SK-N-SH (cell line): ENCODE measurements at regions not wholly inside any gene's neighbourhood (a gene's known extent, or its start where the extent isn't known, plus 50 kb on each side); places are given as distances from the start of the nearest gene placed in this dataset.

Experiments
- CTCF ChIA-PET: fragments of 300-600, 350-600 bp; formaldehyde crosslinking; extraction: SDS; loops from one replicate; lab custom pipeline; 2021; lab: Yijun Ruan, JAX
- POLR2A ChIA-PET: fragments of 350-600 bp; sonication (Branson Sonifier 250); formaldehyde crosslinking; extraction: SDS; loops from one replicate; lab custom pipeline; 2020; ENCODE audit warnings: antibody characterized with exemption, inconsistent platforms; lab: Yijun Ruan, JAX
- DNase-seq: peaks from one replicate; pipeline ENCODE4 v3.0.0; 2012
- H2AFZ ChIP-seq: fragments of 200-600 bp; sonication (generic); 2 replicates; pipeline ENCODE4 v1.8.1; 2016; ENCODE audit warnings: antibody characterized with exemption, mild to moderate bottlenecking, low read depth
- H3F3A ChIP-seq: fragments of 200-600 bp; sonication (generic); replicated peaks from 2 replicates; pipeline ENCODE3; 2016; ENCODE audit warnings: antibody characterized with exemption, mild to moderate bottlenecking; ENCODE audit not compliant: insufficient read depth
- H3K27ac ChIP-seq, 2 experiments: fragments of 200-500 bp in 1 of 2; fragments of 200-600 bp in 1 of 2; sonication (Bioruptor generic) in 1 of 2; sonication (generic), shearing (Covaris generic) in 1 of 2; 2 replicates each; pipeline versions ENCODE4 v1.5.1 to v1.6.1; 2014 to 2016; ENCODE audit warnings: low read depth in 2 of 2, inconsistent platforms in 1 of 2, low read length in 1 of 2, mild to moderate bottlenecking in 1 of 2, mixed read lengths in 1 of 2
- H3K27me3 ChIP-seq: fragments of 200-600 bp; sonication (generic), shearing (Covaris generic); 2 replicates; pipeline ENCODE4 v1.6.1; 2016; ENCODE audit warnings: mixed run types; ENCODE audit not compliant: insufficient read depth
- H3K36me3 ChIP-seq, 2 experiments: fragments of 200-500 bp in 1 of 2; fragments of 200-600 bp in 1 of 2; sonication (Bioruptor generic) in 1 of 2; sonication (generic) in 1 of 2; replicated peaks in 1 of 2; 2 replicates each; pipeline versions ENCODE3 to v1.5.1; 2014 to 2016; ENCODE audit warnings: low read length in 1 of 2, mild to moderate bottlenecking in 1 of 2; ENCODE audit not compliant: insufficient read depth in 2 of 2, control insufficient read depth in 1 of 2
- H3K4me1 ChIP-seq, 2 experiments: fragments of 200-500 bp in 1 of 2; fragments of 200-600 bp in 1 of 2; sonication (Bioruptor generic) in 1 of 2; sonication (generic), shearing (Covaris generic) in 1 of 2; 2 replicates each; pipeline versions ENCODE4 v1.5.1 to v1.6.1; 2014 to 2016; ENCODE audit warnings: low read depth in 1 of 2, low read length in 1 of 2, mixed run types in 1 of 2; ENCODE audit not compliant: insufficient read depth in 2 of 2, control insufficient read depth in 1 of 2
- H3K4me2 ChIP-seq: fragments of 200-600 bp; sonication (generic), shearing (Covaris generic); 2 replicates; pipeline ENCODE4 v1.6.1; 2017; ENCODE audit warnings: mixed run types
- H3K4me3 ChIP-seq, 2 experiments: fragments of 200-500 bp in 1 of 2; fragments of 200-600 bp in 1 of 2; sonication (Bioruptor generic) in 1 of 2; sonication (generic), shearing (Covaris generic) in 1 of 2; 2 replicates each; pipeline versions ENCODE4 v1.5.1 to v1.8.1; 2014 to 2016; ENCODE audit warnings: low read depth in 2 of 2, inconsistent platforms in 1 of 2, low read length in 1 of 2, mild to moderate bottlenecking in 1 of 2, mixed read lengths in 1 of 2, moderate library complexity in 1 of 2
- H3K79me2 ChIP-seq: fragments of 200-600 bp; sonication (generic); 2 replicates; pipeline ENCODE4 v1.8.1; 2017; ENCODE audit warnings: mild to moderate bottlenecking; ENCODE audit not compliant: insufficient read depth
- H3K9ac ChIP-seq: fragments of 200-600 bp; sonication (generic); 2 replicates; pipeline ENCODE4 v1.6.1; 2017; ENCODE audit warnings: mixed run types
- H3K9me2 ChIP-seq: fragments of 200-600 bp; sonication (generic); 2 replicates; pipeline ENCODE4 v1.6.1; 2017; ENCODE audit warnings: mixed run types
- H3K9me3 ChIP-seq: fragments of 200-600 bp; sonication (generic); 2 replicates; pipeline ENCODE4 v1.6.1; 2017; ENCODE audit warnings: mixed run types, mild to moderate bottlenecking, moderate library complexity
- H4K20me1 ChIP-seq: fragments of 200-600 bp; sonication (generic); 2 replicates; pipeline ENCODE4 v1.6.1; 2017; ENCODE audit warnings: mild to moderate bottlenecking, mixed run types; ENCODE audit not compliant: insufficient read depth
- CHD2 ChIP-seq: fragments of 150-350 bp; IDR thresholded peaks from 2 replicates; pipeline ENCODE4 v1.6.1; 2018; ENCODE audit warnings: low read length; ENCODE audit not compliant: partially characterized antibody
- ELF1 ChIP-seq: IDR thresholded peaks from 2 replicates; pipeline ENCODE4 v1.4.0; 2012
- EP300 ChIP-seq, 2 experiments: IDR thresholded peaks; 2 replicates each; pipeline versions ENCODE4 v1.4.0 to v1.6.1; 2012; ENCODE audit warnings: borderline replicate concordance in 1 of 2, low read depth in 1 of 2, low read length in 1 of 2
- FOSL2 ChIP-seq: IDR thresholded peaks from 2 replicates; pipeline ENCODE4 v1.4.0; 2012; ENCODE audit warnings: low read depth, mild to moderate bottlenecking, moderate library complexity, borderline replicate concordance
- FOXM1 ChIP-seq: IDR thresholded peaks from 2 replicates; pipeline ENCODE4 v1.4.0; 2012; ENCODE audit warnings: low read depth, mild to moderate bottlenecking
- GABPA ChIP-seq: IDR thresholded peaks from 2 replicates; pipeline ENCODE4 v1.4.0; 2012; ENCODE audit warnings: low read depth, mild to moderate bottlenecking
- GATA2 ChIP-seq: sonication (generic); formaldehyde crosslinking; IDR thresholded peaks from 2 replicates; pipeline ENCODE4 v1.5.0; 2020; ENCODE audit warnings: mild to moderate bottlenecking, missing genetic modification reagents
- MEF2A ChIP-seq: IDR thresholded peaks from 2 replicates; pipeline ENCODE4 v1.4.0; 2012; ENCODE audit warnings: low read depth, borderline replicate concordance
- MXI1 ChIP-seq: IDR thresholded peaks from 2 replicates; pipeline ENCODE4 v1.6.1; 2012; ENCODE audit warnings: mild to moderate bottlenecking, low read depth, low read length, improper control_type of control experiment
- NRF1 ChIP-seq: IDR thresholded peaks from 2 replicates; pipeline ENCODE4 v1.6.1; 2012; ENCODE audit warnings: low read depth, mild to moderate bottlenecking, low read length
- RCOR1 ChIP-seq: fragments of 150-350 bp; IDR thresholded peaks from 2 replicates; pipeline ENCODE4 v1.6.1; 2017; ENCODE audit warnings: antibody characterized with exemption, low read length
- REST ChIP-seq: IDR thresholded peaks from 2 replicates; pipeline ENCODE4 v1.6.1; 2012; ENCODE audit warnings: mild to moderate bottlenecking, low read depth, low read length, moderate library complexity
- RFX5 ChIP-seq: IDR thresholded peaks from 2 replicates; pipeline ENCODE4 v1.6.1; 2012; ENCODE audit warnings: mild to moderate bottlenecking, improper control_type of control experiment, low read length
- RXRA ChIP-seq: IDR thresholded peaks from 2 replicates; pipeline ENCODE4 v1.4.0; 2012; ENCODE audit warnings: low read depth, mild to moderate bottlenecking, borderline replicate concordance
- SMC3 ChIP-seq: IDR thresholded peaks from 2 replicates; pipeline ENCODE4 v1.6.1; 2012; ENCODE audit warnings: low read depth, low read length, improper control_type of control experiment
- TAF1 ChIP-seq: IDR thresholded peaks from 2 replicates; pipeline ENCODE4 v1.6.1; 2012; ENCODE audit warnings: low read depth, mild to moderate bottlenecking, low read length, moderate library complexity, borderline replicate concordance
- TCF12 ChIP-seq: IDR thresholded peaks from 2 replicates; pipeline ENCODE4 v1.4.0; 2012
- USF1 ChIP-seq: IDR thresholded peaks from 2 replicates; pipeline ENCODE4 v1.4.0; 2012; ENCODE audit warnings: low read depth, borderline replicate concordance
- USF2 ChIP-seq: fragments of 150-350 bp; IDR thresholded peaks from 2 replicates; pipeline ENCODE4 v1.6.1; 2017; ENCODE audit warnings: antibody characterized with exemption, low read length, low read depth, borderline replicate concordance
- ZBTB33 ChIP-seq: IDR thresholded peaks from 2 replicates; pipeline ENCODE4 v1.4.0; 2012; ENCODE audit warnings: low read depth, borderline replicate concordance
- WGBS: methylation state at CpG from one replicate; pipeline ENCODE4 v1.1.6; 2017; ENCODE audit warnings: low lambda C conversion rate; 5-methylcytosine and 5-hydroxymethylcytosine counted together

DNA sequence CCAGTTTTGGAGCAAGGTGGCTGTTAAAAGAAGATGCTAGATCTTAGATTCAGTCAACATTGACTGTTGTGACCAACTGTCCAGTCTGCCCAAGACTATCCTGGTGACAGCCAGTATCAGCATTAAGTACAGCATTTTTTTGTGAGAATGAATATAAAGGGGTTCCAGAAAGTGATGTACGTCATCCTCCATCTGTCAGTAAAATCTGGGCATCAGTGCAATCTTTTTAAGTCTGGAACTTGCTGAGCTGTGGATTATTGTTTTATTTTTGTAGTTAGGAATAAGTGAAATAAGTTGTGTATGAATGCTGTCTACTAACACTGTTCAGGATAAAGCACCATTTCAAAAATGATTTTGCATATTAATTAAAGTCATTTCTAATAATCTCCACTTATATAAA is 1020.0 kb upstream of the GHITM start:
- no peaks in the 10 kb centered on the region for H3K27me3 ChIP-seq
- no peak overlapping the region for H3K9ac ChIP-seq
- H3K79me2 ChIP-seq = no peaks in the 10 kb centered on the region
- no peaks in the 10 kb centered on the region for H3K36me3 ChIP-seq
- no peak overlapping the region for H3K4me2 ChIP-seq
- H3K4me1 ChIP-seq = no peaks in the 10 kb centered on the region
- H3K9me3 ChIP-seq = no peaks in the 10 kb centered on the region
- no peak for TF ChIP-seq GATA2
- no peak for TF ChIP-seq SMC3
- TF ChIP-seq MEF2A = no peak
- no peak for TF ChIP-seq TAF1
- no peak for TF ChIP-seq ELF1
- no peak for TF ChIP-seq ZBTB33
- no peak for TF ChIP-seq FOSL2
- TF ChIP-seq RFX5 = no peak
- TF ChIP-seq GABPA = no peak
- no peak for TF ChIP-seq MXI1
- TF ChIP-seq CHD2 = no peak
- no peak for TF ChIP-seq USF1
- no peak for TF ChIP-seq TCF12
- no peak for TF ChIP-seq RXRA
- TF ChIP-seq REST = no peak
- TF ChIP-seq USF2 = no peak
- TF ChIP-seq EP300 (IDR thresholded peaks at IDR 0.05; ENCODE audit: borderline replicate concordance in 1 of 2, low read depth in 1 of 2, low read length in 1 of 2) = no peak
- TF ChIP-seq RCOR1 = no peak
- TF ChIP-seq FOXM1 = no peak
- no peak for TF ChIP-seq NRF1
- no peak overlapping the region for H3K27ac ChIP-seq
- H3F3A ChIP-seq = no peaks in the 10 kb centered on the region
- ChIA-PET CTCF (interaction anchor here (1.3 kb wide), 1 partner anchor 9 kb away, joined by 3 read pairs; no protein-coding TSS in a partner anchor), POLR2A (no interaction called here)
- H4K20me1 ChIP-seq = no peaks in the 10 kb centered on the region
- no peak overlapping the region for H3K4me3 ChIP-seq
- no peak for DNase-seq
- H2AFZ ChIP-seq = no peak overlapping the region
- WGBS = 50% methylated on average over 1 of the region's 1 CpG
- H3K9me2 ChIP-seq = no peaks in the 10 kb centered on the region
